ENCODE measurements at regions not wholly inside any gene's neighbourhood (a gene's known extent, or its start where the extent isn't known, plus 50 kb on each side); places are given as distances from the start of the nearest gene placed in this dataset.

DNA sequence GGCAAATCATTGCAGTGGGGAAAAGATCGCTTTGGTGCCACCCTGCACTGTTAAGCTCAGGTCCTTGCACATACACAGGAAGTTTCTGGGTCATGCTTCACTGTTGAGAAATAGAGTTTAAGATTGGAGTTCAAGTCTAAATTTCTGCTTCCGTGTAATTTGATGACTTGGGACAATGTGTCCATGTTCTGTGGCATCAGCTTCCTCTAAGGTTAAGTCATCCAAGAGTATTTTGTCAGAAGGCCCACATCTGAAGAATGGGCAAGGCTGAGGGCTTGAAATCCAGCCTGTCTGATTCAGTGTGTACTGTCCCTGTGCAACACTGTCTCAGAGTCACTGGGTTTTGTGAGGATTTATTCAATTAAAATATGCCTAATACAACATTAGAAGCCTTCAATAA lies 880.7 kb downstream of the SUCLG1 start:
- H3K27me3 ChIP-seq (replicated peaks in 1 of 2; ENCODE audit: control insufficient read depth in 2 of 2, insufficient read depth in 2 of 2, low read length in 1 of 2) = no peaks in the 10 kb centered on the region
- RAD21 ChIA-PET (ENCODE audit: unreplicated experiment) = no interaction called here
- H3K27ac ChIP-seq (ENCODE audit: control insufficient read depth, insufficient read depth) = no peak overlapping the region
- SMC1A ChIA-PET (ENCODE audit: uncharacterized antibody, unreplicated experiment) = no interaction called here
- POLR2A ChIA-PET = no interaction called here
- FAIRE-seq (no peak), ATAC-seq (no peak), DNase-seq (ENCODE audit: low read depth, low spot score) (no peak)
- no peak overlapping the region for H2AFZ ChIP-seq (ENCODE audit: control insufficient read depth, low read depth, low read length)
- no peaks in the 10 kb centered on the region for H4K20me1 ChIP-seq (ENCODE audit: control insufficient read depth, insufficient read depth)
- in situ Hi-C loops (cut with MboI) (no loop called here), intact Hi-C loops (cut with micrococcal nuclease; ENCODE audit: unreplicated experiment) (no loop called here)
- 23% methylated on average over 2 of the region's 2 CpGs for WGBS (ENCODE audit: insufficient coverage, insufficient replicate concordance, low lambda C conversion rate, missing lambda C conversion rate)
- CTCF ChIA-PET = no interaction called here
- no TSS peak for BruUV-seq (replicated peaks)
- no peaks in the 10 kb centered on the region for H3K9me3 ChIP-seq (replicated peaks; ENCODE audit: control insufficient read depth, insufficient read depth, low read length)
- H3K4me3 ChIP-seq = no peak overlapping the region
- no peaks in the 10 kb centered on the region for H3K4me1 ChIP-seq (ENCODE audit: control insufficient read depth, insufficient read depth, low read length)
- no peaks in the 10 kb centered on the region for H3K36me3 ChIP-seq (ENCODE audit: control insufficient read depth in 2 of 2, insufficient read depth in 2 of 2, low read length in 1 of 2)
- H3K79me2 ChIP-seq (ENCODE audit: control insufficient read depth, insufficient read depth, low read length) = no peaks in the 10 kb centered on the region
- TF ChIP-seq ZNF274 (IDR thresholded peaks at IDR 0.05; ENCODE audit: insufficient read depth, insufficient read length) = no peak
- no peak for TF ChIP-seq TCF3 (IDR thresholded peaks at IDR 0.05; ENCODE audit: borderline replicate concordance, insufficient read depth, low read depth, low read length)
- TF ChIP-seq ZNF24 (IDR thresholded peaks at IDR 0.05) = no peak
- no peak for TF ChIP-seq SP1 (IDR thresholded peaks at IDR 0.05; ENCODE audit: low read depth, low read length)
- no peak overlapping the region for H3K4me2 ChIP-seq (ENCODE audit: control insufficient read depth, insufficient read depth)
- no peak overlapping the region for H3K9ac ChIP-seq (ENCODE audit: control insufficient read depth, insufficient read depth, low read length)

DNA sequence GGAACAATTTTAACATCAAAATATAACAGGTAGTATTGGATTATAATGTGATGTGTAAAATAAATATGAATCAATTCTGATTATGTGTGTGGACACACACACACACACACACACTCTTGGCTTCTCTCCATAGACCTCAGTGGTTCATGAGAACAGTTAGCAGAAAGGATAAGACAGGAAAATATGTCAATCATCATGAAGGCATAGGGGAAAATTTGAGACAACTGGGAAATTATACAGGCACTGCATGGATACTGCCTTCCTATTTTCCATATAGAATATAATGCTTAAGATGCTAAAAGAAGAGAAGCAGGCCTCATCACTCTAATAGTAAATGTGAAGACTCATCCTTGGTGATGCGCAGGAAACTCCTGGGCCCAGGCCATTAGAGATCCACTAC lies 884.5 kb downstream of the SUCLG1 start:
- no peak for TF ChIP-seq RFX5 (IDR thresholded peaks at IDR 0.05; ENCODE audit: low read depth, low read length)
- TF ChIP-seq MXI1 (IDR thresholded peaks at IDR 0.05; ENCODE audit: low read depth, low read length) = no peak
- no peak for TF ChIP-seq HDAC6 (IDR thresholded peaks at IDR 0.05; ENCODE audit: unreplicated experiment)
- TF ChIP-seq, protein P1, sequence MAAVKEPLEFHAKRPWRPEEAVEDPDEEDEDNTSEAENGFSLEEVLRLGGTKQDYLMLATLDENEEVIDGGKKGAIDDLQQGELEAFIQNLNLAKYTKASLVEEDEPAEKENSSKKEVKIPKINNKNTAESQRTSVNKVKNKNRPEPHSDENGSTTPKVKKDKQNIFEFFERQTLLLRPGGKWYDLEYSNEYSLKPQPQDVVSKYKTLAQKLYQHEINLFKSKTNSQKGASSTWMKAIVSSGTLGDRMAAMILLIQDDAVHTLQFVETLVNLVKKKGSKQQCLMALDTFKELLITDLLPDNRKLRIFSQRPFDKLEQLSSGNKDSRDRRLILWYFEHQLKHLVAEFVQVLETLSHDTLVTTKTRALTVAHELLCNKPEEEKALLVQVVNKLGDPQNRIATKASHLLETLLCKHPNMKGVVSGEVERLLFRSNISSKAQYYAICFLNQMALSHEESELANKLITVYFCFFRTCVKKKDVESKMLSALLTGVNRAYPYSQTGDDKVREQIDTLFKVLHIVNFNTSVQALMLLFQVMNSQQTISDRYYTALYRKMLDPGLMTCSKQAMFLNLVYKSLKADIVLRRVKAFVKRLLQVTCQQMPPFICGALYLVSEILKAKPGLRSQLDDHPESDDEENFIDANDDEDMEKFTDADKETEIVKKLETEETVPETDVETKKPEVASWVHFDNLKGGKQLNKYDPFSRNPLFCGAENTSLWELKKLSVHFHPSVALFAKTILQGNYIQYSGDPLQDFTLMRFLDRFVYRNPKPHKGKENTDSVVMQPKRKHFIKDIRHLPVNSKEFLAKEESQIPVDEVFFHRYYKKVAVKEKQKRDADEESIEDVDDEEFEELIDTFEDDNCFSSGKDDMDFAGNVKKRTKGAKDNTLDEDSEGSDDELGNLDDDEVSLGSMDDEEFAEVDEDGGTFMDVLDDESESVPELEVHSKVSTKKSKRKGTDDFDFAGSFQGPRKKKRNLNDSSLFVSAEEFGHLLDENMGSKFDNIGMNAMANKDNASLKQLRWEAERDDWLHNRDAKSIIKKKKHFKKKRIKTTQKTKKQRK (IDR thresholded peaks at IDR 0.05; ENCODE audit: low read depth, low read length) = no peak
- TF ChIP-seq, protein P2, sequence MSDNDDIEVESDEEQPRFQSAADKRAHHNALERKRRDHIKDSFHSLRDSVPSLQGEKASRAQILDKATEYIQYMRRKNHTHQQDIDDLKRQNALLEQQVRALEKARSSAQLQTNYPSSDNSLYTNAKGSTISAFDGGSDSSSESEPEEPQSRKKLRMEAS (IDR thresholded peaks at IDR 0.05; ENCODE audit: low read depth, low read length) = no peak
- no peak for TF ChIP-seq ZNF207 (IDR thresholded peaks at IDR 0.05; ENCODE audit: borderline replicate concordance)
- TF ChIP-seq GATAD2B (conservative IDR thresholded peaks at IDR 0.05; ENCODE audit: low read depth) = no peak
- TF ChIP-seq CREB1 (IDR thresholded peaks at IDR 0.05; ENCODE audit: low read depth) = no peak
- TF ChIP-seq, protein P3, sequence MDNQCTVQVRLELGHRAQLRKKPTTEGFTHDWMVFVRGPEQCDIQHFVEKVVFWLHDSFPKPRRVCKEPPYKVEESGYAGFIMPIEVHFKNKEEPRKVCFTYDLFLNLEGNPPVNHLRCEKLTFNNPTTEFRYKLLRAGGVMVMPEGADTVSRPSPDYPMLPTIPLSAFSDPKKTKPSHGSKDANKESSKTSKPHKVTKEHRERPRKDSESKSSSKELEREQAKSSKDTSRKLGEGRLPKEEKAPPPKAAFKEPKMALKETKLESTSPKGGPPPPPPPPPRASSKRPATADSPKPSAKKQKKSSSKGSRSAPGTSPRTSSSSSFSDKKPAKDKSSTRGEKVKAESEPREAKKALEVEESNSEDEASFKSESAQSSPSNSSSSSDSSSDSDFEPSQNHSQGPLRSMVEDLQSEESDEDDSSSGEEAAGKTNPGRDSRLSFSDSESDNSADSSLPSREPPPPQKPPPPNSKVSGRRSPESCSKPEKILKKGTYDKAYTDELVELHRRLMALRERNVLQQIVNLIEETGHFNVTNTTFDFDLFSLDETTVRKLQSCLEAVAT (IDR thresholded peaks at IDR 0.05) = no peak
- TF ChIP-seq NFIC (IDR thresholded peaks at IDR 0.05; ENCODE audit: low read depth, low read length) = no peak
- no peak for TF ChIP-seq RCOR1 (conservative IDR thresholded peaks at IDR 0.05; ENCODE audit: low read depth, low read length)
- CTCF ChIA-PET = no interaction called here
- POLR2A ChIA-PET = no interaction called here

More for the DNA sequence above, 884.5 kb downstream of the SUCLG1 start:
- Histone ChIP-seq H3K9ac (ENCODE audit: control insufficient read depth, insufficient read depth, low read length) (no peak overlapping the region), H4K20me1 (ENCODE audit: control insufficient read depth, insufficient read depth) (no peaks in the 10 kb centered on the region), H3K4me2 (ENCODE audit: control insufficient read depth, insufficient read depth) (no peak overlapping the region), H3K9me3 (replicated peaks; ENCODE audit: control insufficient read depth, insufficient read depth, low read length) (no peaks in the 10 kb centered on the region), H3K27me3 (replicated peaks in 1 of 2; ENCODE audit: control insufficient read depth in 2 of 2, insufficient read depth in 2 of 2, low read length in 1 of 2) (no peaks in the 10 kb centered on the region), H3K27ac (ENCODE audit: control insufficient read depth, insufficient read depth) (no peak overlapping the region), H2AFZ (ENCODE audit: control insufficient read depth, low read depth, low read length) (no peak overlapping the region), H3K79me2 (ENCODE audit: control insufficient read depth, insufficient read depth, low read length) (no peaks in the 10 kb centered on the region), H3K4me1 (ENCODE audit: control insufficient read depth, insufficient read depth, low read length) (no peaks in the 10 kb centered on the region), H3K36me3 (ENCODE audit: control insufficient read depth in 2 of 2, insufficient read depth in 2 of 2, low read length in 1 of 2) (no peaks in the 10 kb centered on the region), H3K4me3 (no peak overlapping the region)
- WGBS (ENCODE audit: insufficient coverage, insufficient replicate concordance, low lambda C conversion rate, missing lambda C conversion rate) = 100% methylated on average over 1 of the region's 1 CpG
- ATAC-seq = no peak
- intact Hi-C loops (cut with micrococcal nuclease; ENCODE audit: unreplicated experiment) = no loop called here
- no peak for DNase-seq (ENCODE audit: low read depth, low spot score)
- no TSS peak for BruUV-seq (replicated peaks)
- FAIRE-seq = no peak
- RAD21 ChIA-PET (ENCODE audit: unreplicated experiment) = no interaction called here
- SMC1A ChIA-PET (ENCODE audit: uncharacterized antibody, unreplicated experiment) = interaction anchor here (0.7 kb wide), 1 partner anchor 686 kb away, joined by 3 read pairs; no protein-coding TSS in a partner anchor
- in situ Hi-C loops (cut with MboI) = no loop called here
